Trophoblast cell (in vitro differentiated cells and primary cell): ENCODE measurements at regions not wholly inside any gene's neighbourhood (a gene's known extent, or its start where the extent isn't known, plus 50 kb on each side); places are given as distances from the start of the nearest gene placed in this dataset.

Experiments used
- DNase-seq, 2 donors: peaks; one replicate each; pipeline ENCODE4 v3.0.0-alpha.2; 2016
- H2AFZ ChIP-seq: 2 replicates; pipeline ENCODE4 v1.6.1; 2013; ENCODE audit warnings: low read length, moderate library complexity, mild to moderate bottlenecking; ENCODE audit not compliant: insufficient read depth, poor library complexity
- H2AK5ac ChIP-seq: 2 replicates; pipeline ENCODE4 v1.6.1; 2013; ENCODE audit warnings: mild to moderate bottlenecking, low read length
- H2BK120ac ChIP-seq: 2 replicates; pipeline ENCODE4 v1.6.1; 2013; ENCODE audit warnings: low read length, mild to moderate bottlenecking, moderate library complexity; ENCODE audit not compliant: insufficient read depth, poor library complexity
- H2BK12ac ChIP-seq: 2 replicates; pipeline ENCODE4 v1.6.1; 2013; ENCODE audit warnings: mild to moderate bottlenecking, low read length, moderate library complexity
- H2BK5ac ChIP-seq: 2 replicates; pipeline ENCODE4 v1.6.1; 2013; ENCODE audit warnings: low read length, low read depth, moderate library complexity, mild to moderate bottlenecking; ENCODE audit not compliant: poor library complexity
- H3K14ac ChIP-seq: 2 replicates; pipeline ENCODE4 v1.6.1; 2013; ENCODE audit warnings: mild to moderate bottlenecking, low read length
- H3K18ac ChIP-seq: 2 replicates; pipeline ENCODE4 v1.6.1; 2013; ENCODE audit warnings: mild to moderate bottlenecking, low read length
- H3K23ac ChIP-seq: 2 replicates; pipeline ENCODE4 v1.6.1; 2013; ENCODE audit warnings: low read length
- H3K27ac ChIP-seq: 2 replicates; pipeline ENCODE4 v1.5.1; 2013; ENCODE audit warnings: low read depth, mild to moderate bottlenecking, inconsistent platforms, low read length, moderate library complexity
- H3K27me3 ChIP-seq: 2 replicates; pipeline ENCODE4 v1.6.1; 2013; ENCODE audit warnings: inconsistent platforms, mild to moderate bottlenecking, low read length, moderate library complexity; ENCODE audit not compliant: insufficient read depth
- H3K36me3 ChIP-seq, 2 experiments: 1 replicate in 1 of 2; 2 replicates in 1 of 2; pipeline ENCODE4 v1.6.1; 2013; ENCODE audit warnings: low read length in 2 of 2, mild to moderate bottlenecking in 2 of 2, moderate library complexity in 1 of 2; ENCODE audit not compliant: insufficient read depth in 2 of 2, control insufficient read depth in 1 of 2
- H3K4ac ChIP-seq: 2 replicates; pipeline ENCODE4 v1.6.1; 2013; ENCODE audit warnings: low read depth, mild to moderate bottlenecking, low read length, moderate library complexity
- H3K4me1 ChIP-seq, 2 experiments: 1 replicate in 1 of 2; 2 replicates in 1 of 2; pipeline ENCODE4 v1.6.1; 2013; ENCODE audit warnings: low read length in 2 of 2, mild to moderate bottlenecking in 2 of 2, moderate library complexity in 1 of 2; ENCODE audit not compliant: insufficient read depth in 2 of 2, control insufficient read depth in 1 of 2
- H3K4me2 ChIP-seq: 2 replicates; pipeline ENCODE4 v1.6.1; 2013; ENCODE audit warnings: inconsistent platforms, mild to moderate bottlenecking, low read length, moderate library complexity
- H3K4me3 ChIP-seq: 2 replicates; pipeline ENCODE4 v1.5.1; 2013; ENCODE audit warnings: mild to moderate bottlenecking, low read depth, low read length, inconsistent platforms
- H3K79me1 ChIP-seq: one replicate; pipeline ENCODE4 v1.6.1; 2013; ENCODE audit warnings: low read length
- H3K79me2 ChIP-seq: 2 replicates; pipeline ENCODE4 v1.6.1; 2013; ENCODE audit warnings: low read length, mild to moderate bottlenecking; ENCODE audit not compliant: control insufficient read depth, insufficient read depth, poor library complexity
- H3K9ac ChIP-seq: 2 replicates; pipeline ENCODE4 v1.6.1; 2013; ENCODE audit warnings: mild to moderate bottlenecking, low read length
- H3K9me3 ChIP-seq: 2 replicates; pipeline ENCODE4 v1.6.1; 2013; ENCODE audit warnings: low read depth, mild to moderate bottlenecking, control low read depth, inconsistent platforms, low read length; ENCODE audit not compliant: insufficient read depth
- H4K12ac ChIP-seq: 2 replicates; pipeline ENCODE4 v1.6.1; 2013; ENCODE audit warnings: low read depth, mild to moderate bottlenecking, low read length, moderate library complexity
- H4K8ac ChIP-seq: 2 replicates; pipeline ENCODE4 v1.6.1; 2013; ENCODE audit warnings: low read depth, mild to moderate bottlenecking, low read length, moderate library complexity
- H4K91ac ChIP-seq: one replicate; pipeline ENCODE4 v1.6.1; 2013; ENCODE audit warnings: low read depth, mild to moderate bottlenecking, low read length, moderate library complexity
- WGBS: extraction: QIAGEN DNeasy Blood & Tissue Kit; methylation state at CpG from one replicate; pipeline ENCODE4 v1.1.7; 2013; ENCODE audit warnings: missing lambda C conversion rate; ENCODE audit not compliant: insufficient read length, insufficient coverage; ENCODE audit errors: extremely low coverage; 5-methylcytosine and 5-hydroxymethylcytosine counted together

GRCh38 chr3:159178209-159178897 lies 376.5 kb downstream of the MFSD1 start:
- no CpG with 5 or more reads among the region's 4 CpGs for WGBS
- no peak overlapping the region for H3K14ac ChIP-seq

GRCh38 chr3:159182961-159183360 lies 381.1 kb downstream of the MFSD1 start:
- no peak overlapping the region for H3K9ac ChIP-seq
- H3K79me2 ChIP-seq = no peaks in the 10 kb centered on the region
- no peak overlapping the region for H3K18ac ChIP-seq
- no peak overlapping the region for H2AK5ac ChIP-seq
- H3K9me3 ChIP-seq = no peaks in the 10 kb centered on the region
- H4K91ac ChIP-seq = no peak overlapping the region
- H3K79me1 ChIP-seq = no peaks in the 10 kb centered on the region
- no peak overlapping the region for H2BK12ac ChIP-seq
- no peak overlapping the region for H2BK5ac ChIP-seq
- H3K36me3 ChIP-seq = no peaks in the 10 kb centered on the region
- H4K12ac ChIP-seq = no peak overlapping the region
- H3K4me3 ChIP-seq = no peak overlapping the region
- no peak overlapping the region for H3K14ac ChIP-seq
- no peak overlapping the region for H3K4me2 ChIP-seq
- no peak overlapping the region for H3K23ac ChIP-seq
- DNase-seq = no peak
- no peaks in the 10 kb centered on the region for H3K27me3 ChIP-seq
- H2BK120ac ChIP-seq = no peak overlapping the region
- no peak overlapping the region for H3K27ac ChIP-seq
- no peak overlapping the region for H2AFZ ChIP-seq
- H3K4ac ChIP-seq = no peak overlapping the region
- no peak overlapping the region for H4K8ac ChIP-seq
- H3K4me1 ChIP-seq = no peaks in the 10 kb centered on the region

More at GRCh38 chr3:159178209-159178897, 376.5 kb downstream of the MFSD1 start:
- no peaks in the 10 kb centered on the region for H3K4me1 ChIP-seq
- H3K27ac ChIP-seq = no peak overlapping the region
- H2BK5ac ChIP-seq = no peak overlapping the region
- no peak overlapping the region for H4K8ac ChIP-seq
- H2AFZ ChIP-seq = no peak overlapping the region
- no peaks in the 10 kb centered on the region for H3K36me3 ChIP-seq
- no peak overlapping the region for H4K91ac ChIP-seq
- no peak overlapping the region for H4K12ac ChIP-seq
- no peak overlapping the region for H3K18ac ChIP-seq
- no peak overlapping the region for H2BK120ac ChIP-seq
- no peak overlapping the region for H3K4ac ChIP-seq
- H3K9ac ChIP-seq = no peak overlapping the region
- H2BK12ac ChIP-seq = no peak overlapping the region
- no peak overlapping the region for H3K4me2 ChIP-seq
- no peaks in the 10 kb centered on the region for H3K79me2 ChIP-seq
- no peak overlapping the region for H3K4me3 ChIP-seq
- no peaks in the 10 kb centered on the region for H3K79me1 ChIP-seq
- DNase-seq = no peak
- no peaks in the 10 kb centered on the region for H3K9me3 ChIP-seq
- H2AK5ac ChIP-seq = no peak overlapping the region
- H3K23ac ChIP-seq = no peak overlapping the region
- H3K27me3 ChIP-seq = no peaks in the 10 kb centered on the region

DNA sequence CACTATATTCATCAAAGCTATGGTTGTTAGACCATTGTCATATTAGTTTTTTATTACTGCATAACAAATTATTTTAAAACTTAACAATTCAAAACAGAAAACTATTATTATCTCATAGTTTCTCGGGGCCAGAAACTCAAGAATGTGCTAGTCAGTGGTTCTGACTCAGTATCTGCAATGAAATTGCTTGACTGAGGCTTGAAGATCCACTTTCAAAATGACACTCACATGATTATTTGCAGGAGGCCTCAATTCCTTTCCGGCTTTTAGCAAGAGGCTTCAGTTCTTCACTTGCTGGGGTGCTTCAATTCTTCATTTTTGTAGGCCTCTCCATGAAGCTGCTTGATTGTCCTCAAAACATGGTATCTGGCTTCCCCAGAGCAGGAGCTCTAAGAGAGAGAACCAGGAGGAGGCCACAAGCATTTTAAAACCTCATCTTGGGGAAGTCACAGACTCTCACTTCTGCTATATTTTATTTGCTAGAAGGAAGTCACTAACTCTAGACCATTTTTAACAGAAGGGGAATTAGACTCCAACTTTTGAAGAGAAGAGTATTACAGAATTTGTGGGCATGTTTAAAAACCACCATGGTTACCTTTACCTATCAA lies 383.7 kb downstream of the MFSD1 start:
- Histone ChIP-seq H3K27me3 (no peaks in the 10 kb centered on the region), H3K79me1 (no peaks in the 10 kb centered on the region), H3K4me2 (no peak overlapping the region), H3K9ac (no peak overlapping the region), H4K12ac (no peak overlapping the region), H2AFZ (no peak overlapping the region), H3K23ac (no peak overlapping the region), H3K18ac (no peak overlapping the region), H4K91ac (no peak overlapping the region), H3K4me3 (no peak overlapping the region), H2BK5ac (no peak overlapping the region), H4K8ac (no peak overlapping the region), H2BK120ac (no peak overlapping the region), H3K4me1 (no peaks in the 10 kb centered on the region), H3K9me3 (no peaks in the 10 kb centered on the region), H2AK5ac (no peak overlapping the region), H3K36me3 (no peaks in the 10 kb centered on the region), H3K79me2 (no peaks in the 10 kb centered on the region), H3K14ac (no peak overlapping the region), H2BK12ac (no peak overlapping the region), H3K27ac (no peak overlapping the region), H3K4ac (no peak overlapping the region)
- no CpG with 5 or more reads among the region's 2 CpGs for WGBS
- no peak for DNase-seq

DNA sequence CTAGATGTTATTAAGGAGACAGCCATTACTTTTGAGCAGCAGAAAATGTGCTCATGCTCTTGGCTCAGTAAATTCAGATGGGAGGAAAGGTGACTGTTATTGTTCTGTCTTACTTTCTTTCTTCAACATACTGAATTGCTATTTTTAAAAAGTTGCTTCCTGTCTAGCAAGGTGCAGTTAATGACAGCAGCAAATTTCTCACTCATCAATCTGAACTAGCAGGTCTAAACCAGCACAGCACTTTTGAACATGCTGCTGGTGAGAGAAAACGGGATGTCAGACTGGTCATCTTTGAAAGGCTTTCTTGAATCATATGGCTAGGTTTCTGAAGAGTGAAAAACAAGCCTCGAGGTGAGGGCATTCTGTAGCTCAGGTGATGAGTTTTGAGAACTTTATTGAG lies 384.7 kb downstream of the MFSD1 start:
- Histone ChIP-seq H3K27me3 (no peaks in the 10 kb centered on the region), H4K91ac (no peak overlapping the region), H3K27ac (no peak overlapping the region), H2BK12ac (no peak overlapping the region), H3K4me3 (no peak overlapping the region), H4K12ac (no peak overlapping the region), H3K36me3 (no peaks in the 10 kb centered on the region), H3K9ac (no peak overlapping the region), H2BK5ac (no peak overlapping the region), H3K79me1 (no peaks in the 10 kb centered on the region), H3K18ac (no peak overlapping the region), H3K4me2 (no peak overlapping the region), H4K8ac (no peak overlapping the region), H3K79me2 (no peaks in the 10 kb centered on the region), H2AFZ (no peak overlapping the region), H3K23ac (no peak overlapping the region), H3K9me3 (no peaks in the 10 kb centered on the region), H3K4ac (no peak overlapping the region), H3K14ac (no peak overlapping the region), H3K4me1 (no peaks in the 10 kb centered on the region), H2BK120ac (no peak overlapping the region), H2AK5ac (no peak overlapping the region)
- no CpG with 5 or more reads among the region's 2 CpGs for WGBS
- DNase-seq = no peak
